Activated CD4-positive, alpha-beta T cell treated with anti-CD3 and anti-CD28 coated beads for 1 hour (primary cell): ENCODE measurements at regions not wholly inside any gene's neighbourhood (a gene's known extent, or its start where the extent isn't known, plus 50 kb on each side); places are given as distances from the start of the nearest gene placed in this dataset.
"Not testable (repeated sequence)": the region's sequence is repeated elsewhere in the genome, so short reads cannot be mapped to it uniquely, and the experiment has no call there.

Experiments used
- DNase-seq: peaks from one replicate; pipeline ENCODE4 v3.0.0-alpha.2; 2020

- DNase-seq = no peak
These were observed 2267.9 kb upstream of the RAG2 start for GRCh38 chr11:38865922-38866321.

GRCh38 chr11:38842991-38843390, 2245.0 kb upstream of the RAG2 start:
- no peak for DNase-seq

DNA sequence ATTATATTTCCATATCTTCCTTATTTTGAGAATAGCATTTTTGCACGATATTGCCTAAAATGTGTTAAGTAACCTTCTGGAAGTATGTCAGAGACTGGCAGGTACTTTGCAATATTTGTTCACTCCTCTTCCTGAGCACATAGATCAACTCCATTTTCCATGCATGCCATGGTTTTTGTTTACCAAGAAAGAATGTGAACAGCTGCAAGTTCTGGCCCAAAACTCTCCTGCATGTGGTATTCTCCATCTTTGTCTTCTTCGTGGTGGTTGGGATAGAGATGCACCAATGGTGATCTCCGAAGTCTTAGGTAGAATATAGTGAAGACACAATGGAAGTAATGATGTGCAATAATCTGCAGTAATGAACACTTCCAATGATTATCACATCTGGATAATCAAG, 2241.0 kb upstream of the RAG2 start:
- no peak for DNase-seq

DNA sequence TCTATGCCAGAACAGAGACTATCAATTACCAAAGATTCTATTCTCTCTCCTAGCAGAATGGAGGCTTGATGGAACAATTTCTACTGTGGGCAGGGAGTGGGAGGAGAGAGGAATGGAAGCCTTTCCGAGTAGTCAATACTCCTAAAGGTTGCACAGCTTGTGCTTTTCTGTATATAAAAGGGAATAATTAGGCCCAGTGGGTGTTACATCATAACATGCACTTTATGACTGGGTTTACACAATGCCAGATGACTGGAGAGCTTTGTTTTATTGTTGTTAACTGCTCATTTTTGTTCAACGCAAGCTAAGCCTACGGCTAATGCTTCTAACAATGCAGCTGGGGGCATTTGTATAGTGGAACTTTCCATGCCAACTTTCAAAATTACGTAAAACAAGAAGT, 2237.9 kb upstream of the RAG2 start:
- DNase-seq = no peak

DNA sequence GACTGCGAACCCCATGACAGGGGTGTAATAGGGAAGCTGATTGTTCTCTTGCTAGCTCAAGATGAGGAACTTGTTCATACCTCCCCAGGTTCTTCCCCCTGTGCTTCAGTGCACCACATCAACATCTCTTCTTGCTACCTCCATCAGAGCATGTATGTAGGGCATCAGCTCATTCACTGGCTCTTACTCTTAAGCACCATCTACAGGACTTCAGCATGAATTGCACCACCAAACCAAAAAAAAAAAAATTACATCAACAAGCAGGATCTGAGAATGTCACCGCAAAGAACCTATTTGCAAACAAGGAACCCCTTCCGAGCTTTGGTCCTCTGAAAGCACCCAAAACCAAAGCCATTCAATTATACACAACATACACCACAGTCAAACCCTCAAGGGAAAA, 2226.5 kb upstream of the RAG2 start:
- no peak for DNase-seq

DNA sequence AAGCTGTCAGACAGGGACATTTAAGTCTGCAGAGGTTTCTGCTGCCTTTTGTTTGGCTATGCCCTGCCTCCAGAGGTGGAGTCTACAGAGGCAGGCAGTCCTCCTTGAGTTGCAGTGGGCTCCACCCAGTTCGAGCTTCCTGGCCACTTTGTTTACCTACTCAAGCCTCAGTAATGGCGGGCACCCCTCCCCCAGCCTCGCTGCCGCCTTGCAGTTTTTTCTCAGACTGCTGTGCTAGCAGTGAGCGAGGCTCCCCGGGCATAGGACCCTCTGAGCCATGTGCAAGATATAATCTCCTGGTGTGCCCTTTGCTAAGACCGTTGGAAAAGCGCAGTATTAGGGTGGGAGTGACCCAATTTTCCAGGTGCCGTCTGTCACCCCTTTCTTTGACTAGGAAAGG, 2223.8 kb upstream of the RAG2 start:
- DNase-seq = not testable (repeated sequence)

DNA sequence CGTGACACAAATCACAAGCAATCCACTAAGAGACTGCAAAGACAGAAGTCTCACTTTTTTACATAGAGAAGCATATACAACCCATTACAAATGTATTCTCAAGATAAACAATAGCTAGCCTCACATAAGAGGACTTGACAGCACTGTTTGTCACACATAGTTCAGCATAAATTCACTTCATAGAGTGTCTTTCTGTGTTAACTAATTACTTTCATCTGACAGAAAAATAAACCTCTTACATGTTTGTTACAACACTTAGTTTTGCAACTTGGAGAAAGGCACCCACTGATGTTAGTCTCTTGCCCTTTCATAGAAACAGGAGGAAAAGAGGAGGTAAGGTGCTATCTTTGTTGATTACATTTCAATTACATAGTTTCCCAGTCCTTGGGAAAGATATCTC, 2221.9 kb upstream of the RAG2 start:
- DNase-seq = no peak

- no peak for DNase-seq
These were observed 2220.7 kb upstream of the RAG2 start for GRCh38 chr11:38818720-38819119.

GRCh38 chr11:38814670-38815069, 2216.6 kb upstream of the RAG2 start:
- DNase-seq = no peak

DNA sequence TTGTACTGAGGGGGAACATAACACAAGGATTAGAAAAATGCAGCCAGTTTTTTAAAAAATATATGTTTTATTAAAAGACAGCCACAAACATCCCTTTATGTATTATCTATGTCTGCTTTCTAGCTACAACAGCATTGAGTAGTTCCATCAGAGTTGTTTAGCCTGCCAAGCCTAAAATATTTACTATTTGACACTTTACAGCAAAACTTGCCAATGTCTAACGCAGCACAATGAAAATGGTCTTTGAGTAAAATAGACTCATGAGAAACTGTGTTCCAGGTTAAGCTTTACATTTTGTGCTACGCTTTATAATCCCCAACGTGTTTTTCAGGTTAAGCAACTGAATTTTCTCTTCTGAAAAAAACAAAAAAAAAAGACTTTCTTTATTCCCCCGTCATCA, 2211.5 kb upstream of the RAG2 start:
- no peak for DNase-seq

DNA sequence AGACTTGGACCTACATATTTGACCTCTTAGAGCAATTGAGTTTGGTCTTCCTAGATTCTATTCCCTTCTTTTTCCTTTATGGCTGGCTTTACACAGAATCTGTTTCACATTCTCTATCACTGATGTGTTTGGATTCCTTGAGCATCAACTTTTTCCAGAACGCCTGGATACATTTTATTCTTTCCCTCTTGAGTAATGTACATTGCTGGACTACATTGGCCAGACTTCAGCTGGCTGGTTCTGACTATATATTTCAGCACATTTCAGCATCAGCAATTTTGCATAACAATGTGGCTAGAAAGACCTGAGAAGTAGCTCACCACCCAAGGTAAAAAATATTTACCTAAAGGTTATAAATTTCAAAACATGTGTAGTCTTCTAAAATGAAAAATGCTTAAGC, 2198.2 kb upstream of the RAG2 start:
- no peak for DNase-seq

DNA sequence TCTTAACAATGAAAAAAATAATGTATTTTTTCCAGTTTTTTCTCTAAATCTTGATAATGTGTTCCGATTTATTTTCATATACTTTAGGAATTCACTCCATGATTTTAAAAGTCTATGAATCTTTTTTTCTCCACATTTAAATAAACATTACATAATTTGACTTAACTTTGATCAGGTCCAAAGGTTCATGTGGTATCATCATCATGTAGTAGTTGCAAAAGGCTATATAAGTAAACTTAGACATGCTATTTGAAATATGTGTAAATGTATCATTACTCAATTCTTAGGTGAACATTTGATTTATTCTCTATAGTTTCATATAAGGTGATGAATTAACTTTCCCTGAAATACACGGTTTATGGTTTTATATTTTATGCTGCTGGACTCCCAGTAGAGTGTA, 2197.0 kb upstream of the RAG2 start:
- DNase-seq = no peak

- no peak for DNase-seq
These were observed 2193.4 kb upstream of the RAG2 start for GRCh38 chr11:38791346-38791961.

DNA sequence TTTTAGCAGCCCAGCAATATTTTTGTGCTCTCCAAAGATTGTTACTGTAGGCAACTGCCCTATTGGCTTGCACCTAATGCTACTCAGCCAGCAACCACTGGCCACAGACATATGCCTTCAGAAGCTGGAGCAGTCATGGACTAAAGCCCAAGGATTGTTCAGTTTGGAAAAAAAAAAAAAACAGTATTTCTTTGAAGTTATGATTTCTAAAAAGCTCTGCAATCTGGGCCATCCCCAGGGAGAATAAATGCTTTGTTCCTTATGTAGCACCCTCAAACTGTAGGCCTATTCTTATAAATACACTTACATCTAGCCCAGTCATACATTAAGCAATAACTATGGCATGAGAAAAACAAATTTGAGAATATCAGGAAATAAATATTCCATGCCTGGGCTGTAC, 2190.5 kb upstream of the RAG2 start:
- DNase-seq = no peak

DNA sequence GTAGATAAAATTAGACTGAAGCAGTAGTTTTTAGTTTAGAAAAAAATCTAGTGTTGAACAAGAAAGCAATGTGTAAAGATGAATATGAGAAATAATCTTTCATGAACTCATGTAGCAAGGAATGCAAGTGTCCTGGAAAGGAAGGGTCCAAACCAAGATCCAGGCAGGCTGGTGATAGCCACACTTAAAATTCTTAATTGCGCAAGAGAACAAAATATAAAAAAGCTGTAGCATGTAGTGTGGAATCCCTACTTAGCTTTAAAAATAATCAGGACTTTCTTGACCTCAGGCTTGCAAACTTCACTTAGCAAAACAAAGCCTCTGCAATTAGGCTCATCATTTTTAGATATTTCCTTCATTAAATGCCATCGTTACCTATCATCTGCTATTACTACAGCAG, 2186.1 kb upstream of the RAG2 start:
- DNase-seq = no peak

GRCh38 chr11:38766796-38767195, 2168.8 kb upstream of the RAG2 start:
- DNase-seq = no peak

- DNase-seq = no peak
These were observed 2161.4 kb upstream of the RAG2 start for GRCh38 chr11:38759394-38759793.

GRCh38 chr11:38756537-38756936, 2158.5 kb upstream of the RAG2 start:
- no peak for DNase-seq

DNA sequence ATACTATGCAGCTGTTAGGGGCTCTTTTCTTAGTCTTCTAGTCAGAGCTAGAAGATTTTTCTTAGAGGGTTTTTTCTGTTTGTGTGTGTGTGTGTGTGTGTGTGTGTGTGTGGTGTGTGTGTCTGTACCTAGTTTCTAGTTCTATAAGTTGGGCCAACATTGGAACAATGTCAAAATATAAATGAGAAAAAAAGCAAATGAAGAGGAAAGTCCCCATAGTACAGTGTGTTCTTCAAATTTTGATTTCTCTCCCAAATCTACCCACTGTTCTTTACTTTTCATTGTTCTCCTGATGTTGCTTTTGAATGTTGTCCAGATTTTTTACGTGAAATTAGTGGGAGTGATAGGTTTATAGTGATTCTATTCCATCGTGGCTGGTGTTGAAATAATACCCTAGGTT, 2153.4 kb upstream of the RAG2 start:
- DNase-seq = no peak

- not testable (repeated sequence) for DNase-seq
These were observed 2148.5 kb upstream of the RAG2 start for GRCh38 chr11:38746516-38746915.

GRCh38 chr11:38723361-38723760, 2125.3 kb upstream of the RAG2 start:
- no peak for DNase-seq

DNA sequence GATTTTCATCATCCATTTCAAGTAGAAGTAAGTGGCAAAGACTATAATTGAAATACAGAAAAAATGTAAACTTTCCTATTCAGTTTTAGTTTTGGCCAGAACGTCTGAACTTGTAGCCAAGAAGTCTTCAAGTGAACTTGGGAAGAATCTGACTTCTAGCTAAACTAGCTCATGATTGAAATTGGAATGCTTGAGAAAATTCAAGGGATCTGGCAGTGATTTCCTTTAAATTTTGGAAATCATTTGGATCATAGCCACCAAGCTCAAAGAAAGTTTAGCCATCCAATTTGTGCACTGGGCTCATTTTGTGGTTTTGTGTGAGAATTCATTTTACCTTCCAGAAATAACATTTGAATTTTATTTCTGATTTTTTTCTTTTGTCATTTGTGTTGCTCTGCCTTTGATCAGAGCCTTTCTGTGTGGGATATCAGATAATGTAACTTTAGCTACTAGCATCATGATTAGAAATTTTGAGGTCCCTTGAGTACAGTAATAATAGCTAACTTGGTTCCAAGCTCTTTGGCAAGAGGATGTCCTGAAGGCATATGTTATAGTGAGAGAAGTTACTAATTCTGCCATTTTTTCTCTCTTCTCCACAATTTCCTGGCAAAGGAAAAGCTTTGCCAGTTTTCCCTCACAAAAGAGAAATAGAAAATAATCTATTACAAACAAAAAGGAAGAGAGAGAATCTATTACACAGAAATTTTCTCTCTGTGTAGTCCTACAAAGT, 2123.7 kb upstream of the RAG2 start:
- no peak for DNase-seq

DNA sequence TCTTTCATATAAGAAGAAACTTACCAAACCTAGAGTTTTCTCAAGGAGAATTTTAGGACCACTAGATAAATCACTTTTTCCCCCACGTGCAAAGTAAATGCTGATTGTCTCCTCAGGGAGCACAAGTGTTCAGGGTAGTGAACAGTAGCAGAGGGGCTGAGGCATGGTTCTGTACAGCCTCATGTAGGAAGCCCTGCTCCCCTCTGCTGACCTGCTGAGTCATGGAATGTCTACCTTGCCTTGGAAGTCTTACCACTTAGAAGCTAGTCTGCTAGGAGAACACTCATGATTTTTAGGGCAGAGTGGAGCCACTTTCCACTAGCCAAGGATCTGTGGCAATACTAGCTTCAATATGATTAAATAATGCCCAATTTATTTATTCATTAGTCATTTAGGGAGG, 2120.6 kb upstream of the RAG2 start:
- DNase-seq = no peak

DNA sequence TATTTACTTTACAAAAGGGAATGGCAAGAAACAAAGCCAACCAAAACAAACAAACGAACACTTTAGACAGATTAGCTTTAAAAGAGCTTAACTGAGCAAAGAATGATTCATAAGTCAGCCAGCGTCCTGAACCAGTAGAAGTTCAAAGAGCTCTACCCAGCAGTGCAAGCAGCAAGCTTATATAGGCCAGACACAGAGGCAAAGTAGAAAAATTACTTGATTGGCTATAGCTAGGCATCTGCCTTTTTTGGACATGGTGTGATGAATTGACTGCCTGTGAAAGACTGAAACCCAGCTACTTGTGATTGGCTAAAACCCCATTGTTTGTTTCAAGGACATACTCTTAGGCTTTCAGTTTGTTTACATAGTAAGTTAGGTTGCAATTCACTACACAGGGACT, 2120.0 kb upstream of the RAG2 start:
- DNase-seq = no peak

- DNase-seq = no peak
These were observed 2113.1 kb upstream of the RAG2 start for GRCh38 chr11:38711110-38711509.
